Neural cell (in vitro differentiated cells): ENCODE measurements at regions not wholly inside any gene's neighbourhood (a gene's known extent, or its start where the extent isn't known, plus 50 kb on each side); places are given as distances from the start of the nearest gene placed in this dataset.

Experiments
- EP300 ChIP-seq: fragments of 450-650 bp; conservative IDR thresholded peaks from 2 replicates; pipeline ENCODE4 v1.6.1; 2014; ENCODE audit warnings: antibody characterized with exemption, mild to moderate bottlenecking, moderate library complexity; ENCODE audit not compliant: poor library complexity, severe bottlenecking
- EZH2 ChIP-seq: fragments of 200-600, 300-800 bp; shearing (Covaris generic), sonication (generic); IDR thresholded peaks from 2 replicates; pipeline ENCODE4 v1.6.1; 2014; ENCODE audit warnings: antibody characterized with exemption, low read length, borderline replicate concordance, mild to moderate bottlenecking; ENCODE audit not compliant: insufficient read depth, poor library complexity, severe bottlenecking

DNA sequence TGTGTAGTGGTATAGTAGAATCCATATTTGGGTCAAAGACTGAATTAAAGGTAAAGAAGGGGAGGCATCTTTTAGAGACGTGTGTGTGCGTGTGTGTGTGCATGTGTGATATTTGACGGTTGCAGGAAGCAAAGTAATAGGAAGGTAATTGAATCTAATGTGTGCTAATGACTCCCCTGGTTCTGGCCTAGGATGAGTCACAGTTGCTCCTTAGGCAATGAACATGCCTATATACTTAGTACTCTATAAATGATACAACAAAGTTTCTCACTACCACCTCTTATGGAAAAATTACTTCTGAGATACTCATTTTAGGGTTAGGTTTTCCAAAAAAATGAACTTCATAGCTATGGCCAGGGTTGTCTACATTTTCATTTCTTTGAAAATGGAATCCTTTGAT lies 409.6 kb downstream of the GUCY1A2 start:
- TF ChIP-seq EZH2 (no peak), EP300 (no peak)
